ENCODE measurements at regions not wholly inside any gene's neighbourhood (a gene's known extent, or its start where the extent isn't known, plus 50 kb on each side); places are given as distances from the start of the nearest gene placed in this dataset.
A peak's percentile ranks its signal among the peaks of the same experiment; 100 is the strongest.

GRCh38 chr2:63755965-63756364 is 85.7 kb upstream of the UGP2 start:
- peak; percentile 51 for DNase-seq (ENCODE audit: low read depth, low spot score)
- POLR2A ChIA-PET, result interaction anchor here (0.8 kb wide), 1 partner anchor 86 kb away, joined by 6 read pairs; the partner anchor contains the start of gene UGP2
- TF ChIP-seq CTCF (IDR thresholded peaks at IDR 0.05; ENCODE audit: insufficient read depth, low read length, missing control alignments), result no peak
- no peak overlapping the region for H3K4me3 ChIP-seq (ENCODE audit: low read depth, low read length)
- CTCF ChIA-PET, result no interaction called here

GRCh38 chr2:63763391-63763941 is 78.2 kb upstream of the UGP2 start:
- TF ChIP-seq CTCF (IDR thresholded peaks at IDR 0.05; ENCODE audit: insufficient read depth, low read length, missing control alignments), result no peak
- DNase-seq (ENCODE audit: low read depth, low spot score), result peak; percentile 41
- no peak overlapping the region for H3K4me3 ChIP-seq (ENCODE audit: low read depth, low read length)
- ChIA-PET POLR2A (no interaction called here), CTCF (no interaction called here)

GRCh38 chr2:63764630-63765029 is 77.1 kb upstream of the UGP2 start:
- POLR2A ChIA-PET, result no interaction called here
- no peak for DNase-seq (ENCODE audit: low read depth, low spot score)
- no peak for TF ChIP-seq CTCF (IDR thresholded peaks at IDR 0.05; ENCODE audit: insufficient read depth, low read length, missing control alignments)
- CTCF ChIA-PET, result no interaction called here
- no peak overlapping the region for H3K4me3 ChIP-seq (ENCODE audit: low read depth, low read length)

GRCh38 chr2:63765117-63765516 is 76.6 kb upstream of the UGP2 start:
- TF ChIP-seq CTCF (IDR thresholded peaks at IDR 0.05; ENCODE audit: insufficient read depth, low read length, missing control alignments), result no peak
- POLR2A ChIA-PET, result no interaction called here
- CTCF ChIA-PET, result interaction anchor here (1.4 kb wide), 2 partner anchors 27 to 96 kb away, joined by 3 to 4 read pairs; no protein-coding TSS in a partner anchor
- H3K4me3 ChIP-seq (ENCODE audit: low read depth, low read length), result no peak overlapping the region
- DNase-seq (ENCODE audit: low read depth, low spot score), result no peak

GRCh38 chr2:63767307-63767706 is 74.4 kb upstream of the UGP2 start:
- no peak overlapping the region for H3K4me3 ChIP-seq (ENCODE audit: low read depth, low read length)
- ChIA-PET POLR2A (no interaction called here), CTCF (no interaction called here)
- TF ChIP-seq CTCF (IDR thresholded peaks at IDR 0.05; ENCODE audit: insufficient read depth, low read length, missing control alignments), result no peak
- DNase-seq (ENCODE audit: low read depth, low spot score), result no peak

- DNase-seq (ENCODE audit: low read depth, low spot score), result no peak
- H3K4me3 ChIP-seq (ENCODE audit: low read depth, low read length), result no peak overlapping the region
- CTCF ChIA-PET, result no interaction called here
- no peak for TF ChIP-seq CTCF (IDR thresholded peaks at IDR 0.05; ENCODE audit: insufficient read depth, low read length, missing control alignments)
- POLR2A ChIA-PET, result no interaction called here
Measured at GRCh38 chr2:63768051-63768450, 73.6 kb upstream of the UGP2 start.

Measured in AG04449 (cell line).